ENCODE measurements at regions not wholly inside any gene's neighbourhood (a gene's known extent, or its start where the extent isn't known, plus 50 kb on each side); places are given as distances from the start of the nearest gene placed in this dataset.
A peak's percentile ranks its signal among the peaks of the same experiment; 100 is the strongest.

DNA sequence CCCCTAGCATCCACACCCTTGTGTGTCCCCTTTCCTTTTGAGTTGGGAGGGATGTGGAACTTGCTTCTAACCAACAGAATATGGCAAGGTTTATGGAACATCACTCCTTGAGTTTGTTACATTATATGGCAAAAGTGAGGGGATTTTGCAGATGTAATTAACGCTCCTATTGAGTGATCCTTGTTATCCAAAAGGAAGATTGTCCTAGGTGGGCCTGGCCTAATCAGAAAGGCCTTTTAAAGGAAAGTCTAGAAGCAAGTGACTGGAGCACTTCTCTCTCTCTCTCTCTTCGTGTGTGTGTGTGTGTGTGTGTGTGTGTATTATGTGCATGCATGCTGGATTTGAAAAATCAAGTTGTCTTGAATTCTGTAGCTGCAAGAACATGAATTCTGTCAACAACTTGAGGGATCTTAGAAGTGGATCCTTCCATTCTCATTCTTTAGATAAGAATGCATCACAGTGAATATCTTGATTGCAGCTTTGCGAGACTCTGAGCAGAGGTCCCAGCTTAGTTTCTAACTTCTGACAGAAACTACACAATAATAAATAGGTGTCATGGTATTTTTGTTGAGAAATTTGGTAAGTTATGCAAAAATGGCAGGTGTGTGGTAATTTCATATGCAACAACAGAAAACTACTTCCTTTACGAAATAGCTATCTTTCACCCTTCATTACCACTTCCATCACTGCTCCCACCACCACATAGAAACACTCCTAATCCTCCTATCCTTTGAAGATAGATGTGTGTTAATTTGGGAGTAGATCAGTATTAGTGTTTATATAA is 360.9 kb upstream of the CBLB start:
- DNase-seq: no peak

DNA sequence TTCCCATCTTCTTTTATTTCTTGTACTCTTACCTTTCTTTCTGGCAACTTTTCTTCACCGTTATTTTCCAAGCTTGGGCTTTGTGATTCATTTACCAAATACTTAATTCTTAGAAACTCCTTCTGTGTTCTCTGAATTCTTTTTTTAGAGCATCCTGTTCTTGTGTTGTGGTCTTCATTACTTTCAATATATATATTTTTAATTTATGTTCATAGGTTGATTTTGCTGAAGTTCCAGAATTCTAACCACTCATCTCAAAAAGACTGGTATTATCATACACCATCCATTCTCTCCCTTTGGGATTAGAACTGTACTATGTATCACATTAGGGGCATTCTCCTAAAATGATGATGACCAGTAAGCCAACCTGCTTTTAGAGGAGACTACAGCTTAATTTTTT is 362.3 kb upstream of the CBLB start:
- DNase-seq: peak in 1 of 5 experiments; percentile 9

DNA sequence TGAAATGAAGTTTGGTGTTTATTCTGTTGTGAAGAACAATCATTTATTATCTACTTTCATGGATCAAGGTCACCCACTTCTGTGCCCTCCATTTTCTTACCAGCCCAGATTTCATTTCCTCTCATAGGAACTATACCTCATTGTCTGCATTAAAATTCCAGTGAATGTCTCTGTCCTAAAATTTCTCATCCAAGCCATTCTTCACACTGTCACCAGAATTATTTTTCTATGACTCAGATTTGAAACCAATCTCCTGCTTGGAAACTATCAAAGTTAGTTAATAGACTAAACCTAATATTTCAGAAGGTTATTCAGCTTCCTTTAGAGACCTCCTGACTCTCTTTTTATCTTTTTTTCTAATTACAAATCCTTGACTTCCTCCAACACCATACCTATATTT is 364.1 kb upstream of the CBLB start:
- DNase-seq: no peak

DNA sequence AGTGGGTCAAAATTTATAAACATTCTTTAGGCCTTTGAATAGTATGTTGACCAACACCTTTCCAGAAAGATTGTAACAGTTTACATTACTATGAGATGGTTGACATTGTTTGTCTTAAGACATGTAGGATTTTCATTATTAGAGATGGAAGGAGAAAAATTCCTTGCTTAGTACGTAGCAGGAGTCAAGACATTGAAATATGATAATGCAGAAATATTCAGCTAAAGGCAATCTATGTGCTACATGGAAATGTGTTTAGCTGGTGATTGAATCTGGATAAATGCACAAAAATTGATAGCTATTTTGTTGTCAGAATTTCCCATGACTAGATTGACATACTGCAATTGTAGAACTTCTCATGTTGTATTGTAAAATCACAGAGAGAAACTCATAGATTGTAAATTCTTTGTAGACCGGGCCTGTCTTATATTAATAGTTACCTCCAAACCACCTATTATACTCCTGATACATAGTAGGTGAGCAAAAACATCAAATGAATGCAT is 370.4 kb upstream of the CBLB start:
- DNase-seq: no peak

DNA sequence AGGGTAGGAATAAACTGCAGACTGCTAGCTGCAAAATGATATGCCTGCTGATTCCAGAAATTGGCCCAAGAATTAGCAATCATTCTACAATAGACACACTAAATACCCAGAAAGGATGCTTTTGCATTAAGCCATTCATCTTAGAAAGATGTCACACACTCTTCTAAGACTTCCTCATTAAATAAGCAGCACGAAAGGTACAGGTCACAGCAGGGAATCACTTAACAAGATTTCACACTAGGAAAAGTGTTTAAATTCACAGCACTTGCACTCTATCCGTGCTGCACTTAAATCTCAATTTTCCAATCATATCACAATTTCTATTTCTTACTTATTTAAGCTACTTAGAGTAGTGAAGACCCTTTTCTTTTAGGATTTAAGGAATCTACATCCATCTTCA is 372.8 kb upstream of the CBLB start:
- DNase-seq: no peak

DNA sequence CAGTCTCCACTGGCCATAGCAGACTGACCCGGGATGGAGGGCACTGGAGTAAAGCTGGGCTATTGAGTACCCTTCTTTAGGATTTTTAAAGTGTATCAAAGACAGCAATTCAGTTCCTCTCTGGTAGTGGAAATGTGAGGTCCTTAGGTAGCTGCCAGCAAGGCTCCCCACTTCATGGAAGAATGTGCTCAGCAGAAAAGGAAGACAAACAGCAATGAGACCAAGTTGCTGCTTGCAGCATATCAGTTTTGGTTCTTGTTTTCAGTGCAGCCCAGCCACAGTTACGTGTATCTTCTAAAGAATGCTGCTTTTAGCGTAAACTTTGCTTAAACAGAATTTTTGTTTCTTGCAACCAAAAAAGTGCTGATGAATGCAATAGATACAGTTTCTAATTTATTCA is 374.0 kb upstream of the CBLB start:
- peak in 1 of 5 experiments; percentile 19 for DNase-seq

DNA sequence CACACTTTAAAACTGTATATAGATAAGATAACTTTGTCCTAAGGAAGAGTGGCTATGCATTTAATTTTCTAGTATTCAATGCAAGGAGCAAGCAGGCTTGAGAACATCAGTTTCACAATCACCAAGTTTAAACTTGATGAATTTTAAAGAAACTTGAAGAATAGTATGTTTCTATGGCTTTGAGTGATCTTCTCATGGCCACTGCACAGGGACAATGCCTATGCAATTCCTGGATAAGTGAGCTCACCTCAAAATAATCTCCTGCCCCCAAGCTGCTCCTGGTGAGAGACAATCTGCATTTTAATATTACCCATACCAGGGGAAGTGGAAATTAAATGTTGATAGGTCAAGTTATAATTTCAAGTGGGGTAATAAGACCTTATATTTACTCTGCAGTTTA is 376.6 kb upstream of the CBLB start:
- no peak for DNase-seq

DNA sequence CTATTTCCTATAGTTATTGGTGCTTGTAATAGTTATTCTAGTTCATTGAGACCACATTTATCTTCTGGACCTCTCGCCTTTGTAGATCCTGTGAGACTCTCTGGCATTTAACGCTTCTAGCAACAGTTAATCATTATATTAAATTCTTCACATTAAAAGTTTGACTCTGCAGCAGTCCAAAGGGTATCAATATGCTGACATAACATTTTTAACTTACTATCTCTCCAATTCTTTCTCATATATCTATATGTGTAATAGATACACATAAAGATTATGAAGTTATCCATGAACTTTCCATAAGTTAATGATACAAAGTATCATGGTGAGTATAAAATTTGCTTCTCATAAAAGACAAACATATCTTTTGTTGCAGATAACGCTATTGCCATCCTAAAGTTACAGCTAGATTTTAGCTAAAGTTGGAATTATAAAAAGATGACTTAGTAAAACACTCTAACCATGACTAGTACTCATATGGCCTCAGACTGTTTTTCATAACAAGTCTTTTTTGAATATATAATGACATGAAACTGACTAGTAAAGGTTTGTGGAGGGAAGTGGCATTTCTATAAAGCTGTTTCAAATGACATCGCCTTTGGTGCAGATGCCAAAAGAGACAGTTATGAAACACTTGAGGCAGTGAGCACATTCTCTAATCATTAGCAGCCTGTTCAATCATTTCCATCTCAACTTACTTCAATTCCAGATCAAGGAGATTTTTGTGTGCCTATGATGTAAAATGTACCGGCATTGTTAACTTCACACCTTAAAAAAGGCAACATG is 379.3 kb upstream of the CBLB start:
- DNase-seq: peak in 1 of 5 experiments; percentile 55

DNA sequence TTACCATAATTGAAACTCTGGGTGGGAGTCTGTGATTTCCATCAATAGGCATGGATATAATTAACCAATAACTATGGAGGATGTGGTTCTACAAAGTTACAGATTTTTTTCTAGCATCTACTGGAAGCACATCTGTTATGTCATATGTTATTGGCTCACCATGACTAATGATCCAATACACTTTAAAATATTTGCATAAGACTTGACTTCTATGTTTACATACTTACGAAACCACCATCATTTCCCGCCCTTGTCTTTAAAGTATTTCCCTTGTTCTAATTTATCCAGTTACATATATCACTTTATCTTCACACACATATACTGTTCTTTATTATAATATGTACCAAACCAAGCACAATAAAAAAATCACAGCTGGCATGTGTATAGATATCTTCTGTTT is 380.3 kb upstream of the CBLB start:
- DNase-seq: no peak

DNA sequence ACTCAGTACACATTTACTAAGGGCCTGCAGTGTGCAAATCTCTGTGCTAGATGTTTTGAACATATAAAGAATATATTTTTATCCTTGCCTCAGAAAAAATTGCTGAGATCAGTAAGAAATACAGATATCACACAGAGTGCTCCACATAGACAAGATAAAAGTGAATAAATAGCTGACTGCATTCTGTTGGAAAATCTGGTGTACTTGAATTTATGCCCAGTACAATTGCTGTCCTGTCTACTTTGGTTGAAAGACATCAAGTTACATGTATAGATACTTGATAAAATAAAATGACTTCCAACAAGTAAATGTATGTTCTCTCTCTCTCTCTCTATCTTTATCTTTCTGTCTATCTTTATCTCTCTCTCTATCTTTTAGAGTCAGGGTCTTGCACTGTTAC is 381.2 kb upstream of the CBLB start:
- no peak for DNase-seq

DNA sequence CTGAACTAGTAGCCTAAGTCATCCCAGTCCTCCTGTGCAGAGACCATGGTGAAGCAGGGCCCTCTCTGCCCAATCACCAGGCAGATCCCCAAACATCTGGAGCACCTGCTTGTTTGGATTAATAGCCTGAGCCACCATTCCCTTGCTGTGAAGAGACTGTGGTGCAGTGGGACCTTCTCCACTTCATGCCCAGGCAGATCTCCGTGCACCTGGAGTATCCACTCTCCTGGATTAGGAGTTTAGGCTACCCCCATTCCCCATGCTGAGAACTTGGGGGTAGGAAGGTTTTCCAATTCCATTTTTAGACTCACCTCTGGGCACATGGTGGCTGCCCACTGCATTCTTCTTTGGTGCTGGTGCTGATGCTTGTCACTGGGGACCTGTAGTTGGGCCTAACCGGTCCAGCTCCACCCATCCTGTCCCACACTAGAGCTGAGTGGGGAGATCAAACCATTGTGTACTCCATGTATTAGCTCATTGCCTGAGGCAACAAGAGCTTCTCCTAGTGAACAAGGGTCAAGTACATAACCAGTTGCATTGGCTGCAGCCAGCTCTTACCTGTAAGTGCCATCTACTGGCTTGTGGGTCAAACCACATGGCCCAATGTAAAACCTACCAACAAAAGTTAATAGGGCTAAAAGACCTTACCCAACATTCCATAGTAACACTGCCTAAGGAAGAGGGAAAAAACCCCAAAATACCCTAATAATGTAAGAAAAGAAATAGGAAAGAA is 382.5 kb upstream of the CBLB start:
- DNase-seq: peak in 1 of 5 experiments; percentile 10

DNA sequence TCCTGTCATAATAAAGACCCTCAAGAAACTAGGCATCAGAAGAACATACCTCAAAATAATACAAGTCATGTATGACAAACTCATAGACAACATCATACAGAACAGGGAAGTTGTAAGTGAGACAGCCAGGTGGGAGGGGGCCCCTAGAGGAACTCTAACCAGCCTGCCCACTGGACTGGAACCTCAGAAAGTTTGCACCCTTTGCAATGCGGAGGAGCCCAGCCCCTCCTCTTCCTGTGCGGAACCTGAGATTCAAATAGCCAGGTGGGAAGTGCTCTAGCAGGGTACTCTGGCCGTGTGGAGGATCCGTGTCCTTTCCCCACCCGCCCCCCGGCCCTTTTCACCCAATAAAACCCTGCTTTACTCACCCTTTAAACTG is 387.0 kb upstream of the CBLB start:
- DNase-seq: no peak

DNA sequence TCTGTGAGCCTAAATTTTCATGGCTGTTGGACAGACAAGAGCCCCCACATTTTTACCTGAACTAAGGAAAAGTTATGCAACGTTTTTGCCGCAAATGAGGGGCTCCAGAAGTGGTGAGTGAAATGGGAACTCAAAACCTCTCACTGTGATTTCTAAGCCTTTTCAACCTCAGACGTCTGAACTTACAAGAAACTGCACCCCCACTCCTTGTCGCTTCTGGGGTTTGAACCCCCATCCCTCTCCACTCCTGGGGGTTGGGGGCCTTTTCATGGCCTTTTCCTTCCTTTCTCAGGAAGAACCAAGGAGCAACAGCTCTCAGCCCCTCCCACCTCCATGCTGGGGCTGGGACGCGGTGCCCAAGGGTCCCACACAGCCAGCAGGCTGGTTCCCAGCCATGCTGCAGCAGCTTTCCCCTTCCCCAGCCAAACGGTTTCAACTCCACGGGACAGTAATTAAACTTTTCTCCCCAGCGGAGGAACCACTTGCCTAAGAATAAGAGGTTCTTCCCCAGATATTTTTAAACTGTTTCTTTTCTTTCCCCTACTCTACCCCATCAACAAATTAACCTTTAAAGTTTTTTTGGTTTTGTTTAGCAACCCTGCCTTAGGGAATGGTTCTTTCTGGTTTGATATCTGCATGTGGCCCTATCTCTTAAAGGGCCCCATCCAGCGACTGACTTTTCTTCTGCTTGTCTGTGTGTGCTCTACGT is 387.6 kb upstream of the CBLB start:
- DNase-seq: no peak

DNA sequence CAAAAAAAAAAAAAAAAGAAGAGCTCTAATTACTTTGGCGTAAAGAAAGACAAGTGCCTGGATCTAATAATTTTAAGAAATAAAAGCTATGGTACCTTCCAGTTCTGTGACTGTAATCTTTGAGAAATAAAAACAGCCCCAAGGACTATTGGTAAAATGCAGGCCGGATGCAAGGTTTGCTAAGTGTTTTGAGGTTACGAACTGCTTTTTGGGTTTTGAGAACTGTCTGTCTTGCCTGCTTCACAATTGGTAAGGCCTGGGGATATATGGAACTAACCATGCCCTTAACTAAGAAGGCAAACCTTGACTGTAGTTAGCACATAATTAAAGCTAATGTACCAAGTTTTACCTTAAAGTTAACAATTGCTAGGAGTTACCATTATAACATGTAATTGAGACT is 388.4 kb upstream of the CBLB start:
- no peak for DNase-seq

DNA sequence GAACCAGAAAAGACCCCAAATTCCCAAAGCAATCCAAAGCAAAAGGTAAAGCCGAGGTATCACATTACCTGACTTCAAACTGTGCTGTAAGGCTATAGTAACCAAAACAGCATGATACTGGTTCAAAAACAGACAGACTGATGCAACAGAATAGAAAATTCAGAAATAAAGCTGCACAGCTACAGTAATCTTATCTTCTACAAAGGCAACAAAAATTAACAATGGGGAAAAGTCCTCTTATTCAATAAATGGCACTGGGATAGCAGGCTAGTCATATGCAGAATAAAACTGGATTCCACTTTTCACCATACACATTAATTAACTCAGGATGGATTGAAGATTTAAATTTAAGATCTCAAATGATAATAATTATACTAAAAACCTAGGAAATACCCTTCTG is 392.6 kb upstream of the CBLB start:
- DNase-seq: no peak

DNA sequence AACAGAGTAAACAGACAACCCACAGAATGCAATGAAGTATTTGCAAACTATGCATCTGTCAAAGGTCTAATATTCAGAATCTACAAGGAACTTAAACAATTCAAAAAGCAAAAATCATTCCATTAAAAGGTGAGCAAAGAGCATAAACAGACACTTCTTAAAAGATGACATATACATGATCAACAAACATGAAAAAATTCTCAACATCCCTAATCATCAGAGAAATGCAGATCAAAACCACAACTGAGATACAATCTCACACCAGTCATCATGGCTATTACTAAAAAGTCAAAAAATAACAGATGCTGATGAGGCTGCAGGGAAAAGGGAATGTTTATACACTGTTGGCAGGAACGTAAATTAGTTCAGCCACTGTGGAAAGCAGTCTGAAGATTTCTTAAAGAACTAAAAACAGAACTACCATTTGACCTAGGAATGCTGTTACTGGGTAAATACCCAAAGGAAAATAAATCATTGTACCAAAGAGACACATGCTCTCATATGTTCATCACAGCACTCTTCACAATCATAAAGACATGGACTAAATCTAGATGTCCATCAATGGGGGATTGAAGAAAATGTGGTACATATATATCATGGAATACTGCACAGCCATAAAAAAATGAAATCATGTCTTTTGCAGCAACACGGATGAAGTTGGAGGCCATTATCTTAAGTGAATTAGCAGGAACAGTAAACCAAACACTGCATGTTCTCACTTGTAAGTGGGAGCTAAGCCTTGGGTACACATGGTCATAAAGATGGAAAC is 393.3 kb upstream of the CBLB start:
- no peak for DNase-seq

DNA sequence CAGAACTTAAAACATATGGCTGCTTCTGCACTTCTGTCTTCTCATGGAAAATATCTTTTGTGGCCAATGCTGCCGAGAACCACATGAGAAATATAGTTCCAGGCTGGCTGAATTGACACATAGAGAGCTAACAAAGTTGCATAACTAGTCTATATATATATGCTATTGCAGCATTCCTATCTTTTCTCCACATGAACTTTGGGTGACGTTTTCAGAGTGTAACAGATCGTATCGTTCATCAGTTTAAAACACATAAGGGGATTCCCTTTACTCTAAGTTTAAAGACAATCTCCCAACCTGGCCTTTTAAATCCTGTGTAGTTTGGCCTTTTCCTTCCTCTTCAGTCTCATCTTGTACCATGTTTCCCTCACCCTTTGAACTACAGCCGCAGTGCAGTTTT is 394.2 kb upstream of the CBLB start:
- DNase-seq: no peak

DNA sequence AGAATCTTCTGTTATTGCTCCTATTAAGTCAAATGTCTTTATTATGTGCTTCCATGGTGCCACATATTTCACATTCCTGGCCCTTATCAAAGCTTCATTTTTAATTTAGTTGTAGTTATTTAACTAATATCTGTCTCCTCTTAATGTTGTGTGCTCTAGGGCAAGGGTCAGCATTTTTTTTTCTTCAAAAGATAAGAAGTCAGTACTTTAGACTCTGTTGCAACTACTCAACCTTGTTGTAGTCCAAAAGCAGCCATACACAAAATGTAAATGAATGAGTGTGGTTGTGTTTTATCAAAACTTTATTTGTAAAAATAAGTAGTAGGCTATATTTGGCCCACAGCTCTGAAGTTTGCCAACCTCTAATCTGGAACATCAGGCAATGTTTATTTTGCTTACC is 394.7 kb upstream of the CBLB start:
- DNase-seq: no peak

DNA sequence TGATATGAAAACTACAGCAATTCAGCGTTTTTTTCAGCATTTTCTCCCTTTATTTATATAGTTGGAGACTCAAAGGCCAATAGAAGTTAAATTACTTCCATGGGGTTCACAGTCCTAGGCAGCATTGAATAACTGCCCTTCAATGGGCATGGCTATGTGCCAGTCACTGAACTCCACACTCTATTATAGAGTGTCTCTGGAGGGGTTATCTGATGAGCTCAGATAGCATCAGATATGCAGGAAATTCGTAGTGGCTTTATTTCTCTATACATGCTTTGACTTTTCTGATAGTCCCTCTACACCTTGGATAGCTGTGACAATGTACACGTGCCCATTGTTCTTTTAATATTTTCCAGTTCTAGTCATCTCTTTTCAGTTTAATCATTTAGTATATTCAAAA is 396.9 kb upstream of the CBLB start:
- no peak for DNase-seq

DNA sequence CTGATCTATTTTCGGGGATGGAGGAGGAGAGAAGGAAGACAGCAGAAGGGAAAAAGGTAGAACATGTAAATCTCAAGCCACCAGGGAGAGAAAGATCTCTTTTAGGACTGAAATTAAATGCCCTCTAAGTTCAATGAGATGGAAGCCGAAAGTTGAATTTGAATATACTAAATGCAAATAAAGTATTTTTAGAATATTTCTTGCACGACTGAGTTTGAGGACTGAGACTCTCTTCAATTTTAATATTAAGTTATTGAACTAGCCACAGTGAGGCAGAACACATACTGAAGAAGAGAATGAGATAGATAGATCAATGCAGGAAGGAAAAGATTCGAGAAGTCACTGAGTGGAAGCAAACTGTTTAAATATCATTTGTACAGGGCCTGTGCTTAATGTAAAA is 399.9 kb upstream of the CBLB start:
- DNase-seq: no peak

DNA sequence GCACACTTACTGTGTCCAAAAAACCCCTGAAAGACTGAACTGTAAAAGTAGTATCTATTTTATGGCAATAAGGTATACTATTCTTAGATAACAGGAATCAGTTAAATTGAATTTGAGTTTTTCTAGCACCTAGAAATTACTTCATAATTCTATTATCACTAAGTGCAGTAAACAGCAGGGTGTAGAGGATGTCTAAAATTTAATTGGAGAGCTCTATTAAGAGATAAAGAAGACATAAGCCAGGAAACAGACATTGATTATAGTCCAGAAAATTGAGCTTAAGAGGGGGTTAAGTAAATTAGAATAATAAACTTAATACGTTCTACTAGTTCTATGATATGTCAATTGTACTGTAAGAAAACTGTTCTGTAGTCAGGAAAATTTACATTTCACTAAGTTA is 403.5 kb upstream of the CBLB start:
- DNase-seq: no peak

DNA sequence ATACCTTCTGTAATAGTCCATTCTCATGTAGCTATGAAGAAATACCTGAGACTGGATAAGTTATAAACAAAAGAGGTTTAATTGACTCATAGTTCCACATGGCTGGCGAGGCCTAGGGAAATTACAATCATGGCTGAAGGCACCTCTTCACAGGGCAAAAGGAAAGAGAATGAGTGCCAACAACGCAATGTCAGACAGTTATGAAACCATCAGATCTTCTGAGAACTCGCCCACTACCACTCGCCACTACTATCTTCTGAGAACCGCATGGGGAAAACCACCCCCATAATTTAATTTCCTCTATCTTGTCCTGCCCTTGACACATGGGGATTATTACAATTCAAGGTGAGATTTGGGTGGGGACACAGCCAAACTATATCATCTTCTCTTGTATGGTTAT is 406.8 kb upstream of the CBLB start:
- DNase-seq: no peak

All from T-helper 2 cell (primary cell).